Right lobe of liver (tissue), 4 donors: ENCODE measurements at regions not wholly inside any gene's neighbourhood (a gene's known extent, or its start where the extent isn't known, plus 50 kb on each side); places are given as distances from the start of the nearest gene placed in this dataset.

Experiments used
- POLR2A ChIP-seq: fragments of 450-650 bp; IDR thresholded peaks from one replicate; pipeline ENCODE4 v1.6.1; 2017; ENCODE audit warnings: antibody characterized with exemption, mild to moderate bottlenecking
- TF ChIP-seq, protein P1 (sequence below), 4 donors: fragments of 200-600 bp in 3 of 4; fragments of 450-650 bp in 1 of 4; IDR thresholded peaks; one replicate each; pipeline versions ENCODE4 v1.5.1 to v1.8.0; 2016 to 2022; ENCODE audit warnings: antibody characterized with exemption in 4 of 4, mild to moderate bottlenecking in 2 of 4
- donor health status: DM: no; HTN: no; CAD: no.
- donor health status: DM: no; HTN: no; CAD: no.
- donor health status: DM: no; HTN: yes; CAD: no.

DNA sequence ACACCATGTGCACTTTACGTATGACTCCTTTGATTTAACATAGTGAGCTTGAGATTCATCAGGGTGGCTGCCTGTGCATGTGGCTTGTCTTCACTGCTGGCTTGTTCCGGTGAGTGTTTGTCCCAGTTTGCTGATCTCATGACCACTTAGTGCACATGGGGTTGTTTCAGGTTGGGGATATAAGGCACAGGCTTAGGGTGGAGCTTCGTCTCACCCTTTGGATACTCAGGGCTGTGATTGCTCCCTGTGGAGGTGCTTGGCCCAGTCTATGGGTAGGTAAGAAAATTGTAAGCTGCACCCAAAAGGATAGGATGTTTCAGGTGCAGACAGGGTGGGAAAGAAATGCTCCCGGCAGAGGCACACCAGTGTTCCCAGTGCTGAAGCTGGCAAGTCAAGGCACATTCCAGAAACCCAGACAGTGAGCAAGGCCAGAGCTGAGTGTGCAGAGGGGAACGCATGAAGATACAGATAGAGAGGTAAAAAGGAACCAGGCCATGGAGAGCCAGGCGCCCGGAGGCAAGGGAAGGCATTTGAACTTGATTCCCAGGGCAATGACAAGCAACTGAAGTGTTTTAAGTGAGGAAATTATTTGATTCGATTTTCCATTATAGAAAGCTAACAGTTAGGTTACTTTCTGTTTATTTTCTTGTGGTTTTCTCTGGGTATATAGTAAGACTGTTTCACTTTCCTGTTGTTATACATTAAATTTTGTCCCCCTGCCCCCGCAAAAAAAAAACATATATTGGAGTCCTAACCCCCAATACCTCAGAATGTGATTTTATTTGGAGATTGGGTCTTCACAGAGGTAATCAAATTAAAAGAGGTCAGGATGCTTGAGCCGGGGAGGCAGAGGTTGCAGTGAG is 289.8 kb upstream of the KLF6 start:
- TF ChIP-seq, protein P1, sequence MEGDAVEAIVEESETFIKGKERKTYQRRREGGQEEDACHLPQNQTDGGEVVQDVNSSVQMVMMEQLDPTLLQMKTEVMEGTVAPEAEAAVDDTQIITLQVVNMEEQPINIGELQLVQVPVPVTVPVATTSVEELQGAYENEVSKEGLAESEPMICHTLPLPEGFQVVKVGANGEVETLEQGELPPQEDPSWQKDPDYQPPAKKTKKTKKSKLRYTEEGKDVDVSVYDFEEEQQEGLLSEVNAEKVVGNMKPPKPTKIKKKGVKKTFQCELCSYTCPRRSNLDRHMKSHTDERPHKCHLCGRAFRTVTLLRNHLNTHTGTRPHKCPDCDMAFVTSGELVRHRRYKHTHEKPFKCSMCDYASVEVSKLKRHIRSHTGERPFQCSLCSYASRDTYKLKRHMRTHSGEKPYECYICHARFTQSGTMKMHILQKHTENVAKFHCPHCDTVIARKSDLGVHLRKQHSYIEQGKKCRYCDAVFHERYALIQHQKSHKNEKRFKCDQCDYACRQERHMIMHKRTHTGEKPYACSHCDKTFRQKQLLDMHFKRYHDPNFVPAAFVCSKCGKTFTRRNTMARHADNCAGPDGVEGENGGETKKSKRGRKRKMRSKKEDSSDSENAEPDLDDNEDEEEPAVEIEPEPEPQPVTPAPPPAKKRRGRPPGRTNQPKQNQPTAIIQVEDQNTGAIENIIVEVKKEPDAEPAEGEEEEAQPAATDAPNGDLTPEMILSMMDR (IDR thresholded peaks at IDR 0.05), result no peak
- TF ChIP-seq POLR2A, result no peak
